OCI-LY7 (cell line): ENCODE measurements at regions not wholly inside any gene's neighbourhood (a gene's known extent, or its start where the extent isn't known, plus 50 kb on each side); places are given as distances from the start of the nearest gene placed in this dataset.

Experiments used
- BruUV-seq: library from RNA; stranded (reverse); fragments of 400-500 nt; replicated peaks from 2 replicates; lab custom pipeline; 2021; lab: Mats Ljungman, UMichigan
- CTCF ChIA-PET: fragments of 300-600 bp; sonication (Branson Sonifier 250); formaldehyde crosslinking; loops from one replicate; lab custom pipeline; 2022; ENCODE audit warnings: antibody characterized with exemption; ENCODE audit not compliant: unreplicated experiment; lab: Charles Lee
- POLR2A ChIA-PET: fragments of 300-600 bp; sonication (Branson Sonifier 250); formaldehyde crosslinking; loops from one replicate; lab custom pipeline; 2022; ENCODE audit warnings: antibody characterized with exemption; lab: Charles Lee
- DNase-seq: peaks from one replicate; pipeline ENCODE4 v3.0.0-alpha.2; 2015; ENCODE audit warnings: low spot score
- H2AFZ ChIP-seq: fragments of 200-600 bp; sonication (generic), shearing (Covaris generic); 2 replicates; pipeline ENCODE4 v1.6.1; 2014; ENCODE audit warnings: mild to moderate bottlenecking, antibody characterized with exemption, low read length, moderate library complexity
- H3K27ac ChIP-seq: fragments of 200-600 bp; sonication (generic); 2 replicates; pipeline ENCODE4 v1.5.1; 2014; ENCODE audit warnings: mixed run types, low read depth, mild to moderate bottlenecking, moderate library complexity, low read length, inconsistent platforms; ENCODE audit not compliant: poor library complexity, severe bottlenecking
- H3K36me3 ChIP-seq: fragments of 200-600 bp; sonication (generic); 2 replicates; pipeline ENCODE4 v1.6.1; 2014; ENCODE audit warnings: mild to moderate bottlenecking, antibody characterized with exemption, low read length, moderate library complexity, mixed read lengths; ENCODE audit not compliant: insufficient read depth
- H3K4me1 ChIP-seq: fragments of 200-600 bp; sonication (generic); 2 replicates; pipeline ENCODE4 v1.5.1; 2014; ENCODE audit warnings: mild to moderate bottlenecking, low read length; ENCODE audit not compliant: insufficient read depth, poor library complexity, severe bottlenecking
- H3K4me2 ChIP-seq: fragments of 200-600 bp; sonication (generic); 2 replicates; pipeline ENCODE4 v1.6.1; 2014; ENCODE audit warnings: mild to moderate bottlenecking, low read length
- H3K4me3 ChIP-seq: fragments of 200-600 bp; sonication (generic); 2 replicates; pipeline ENCODE4 v1.5.1; 2014; ENCODE audit warnings: mild to moderate bottlenecking, low read depth, low read length; ENCODE audit not compliant: poor library complexity, severe bottlenecking
- H3K79me2 ChIP-seq: fragments of 200-600 bp; sonication (generic); 2 replicates; pipeline ENCODE4 v1.6.1; 2016; ENCODE audit warnings: low read depth, mild to moderate bottlenecking, low read length, moderate library complexity, mixed read lengths; ENCODE audit not compliant: insufficient read depth
- H3K9me2 ChIP-seq: fragments of 200-600 bp; sonication (generic); 2 replicates; pipeline ENCODE4 v1.6.1; 2016; ENCODE audit warnings: mild to moderate bottlenecking, low read length, mixed read lengths; ENCODE audit not compliant: insufficient read depth
- H3K9me3 ChIP-seq: fragments of 200-600 bp; sonication (generic); 2 replicates; pipeline ENCODE4 v1.6.1; 2014; ENCODE audit warnings: mild to moderate bottlenecking, mixed run types, low read length, mixed read lengths
- H4K20me1 ChIP-seq: fragments of 200-600 bp; sonication (generic); 2 replicates; pipeline ENCODE4 v1.6.1; 2014; ENCODE audit warnings: mild to moderate bottlenecking, antibody characterized with exemption, low read length, moderate library complexity, mixed read lengths; ENCODE audit not compliant: insufficient read depth
- EZH2phosphoT487 ChIP-seq: fragments of 200-600 bp; sonication (generic); IDR thresholded peaks from 2 replicates; pipeline ENCODE4 v1.6.1; 2018; ENCODE audit warnings: low read depth, borderline replicate concordance, mild to moderate bottlenecking, mixed run types, antibody characterized with exemption, low read length, moderate library complexity, mixed read lengths
- intact Hi-C: fragments of 100-400 bp; cut with micrococcal nuclease; formaldehyde crosslinking; loops from one replicate; pipeline ENCODE4 v1.10.0; 2022; ENCODE audit not compliant: unreplicated experiment
- TF ChIP-seq, protein P1 (sequence below): fragments of 200-600 bp; sonication (generic); conservative IDR thresholded peaks from 2 replicates; pipeline ENCODE4 v1.5.1; 2014; ENCODE audit warnings: mild to moderate bottlenecking, antibody characterized with exemption, low read length, moderate library complexity, mixed read lengths

DNA sequence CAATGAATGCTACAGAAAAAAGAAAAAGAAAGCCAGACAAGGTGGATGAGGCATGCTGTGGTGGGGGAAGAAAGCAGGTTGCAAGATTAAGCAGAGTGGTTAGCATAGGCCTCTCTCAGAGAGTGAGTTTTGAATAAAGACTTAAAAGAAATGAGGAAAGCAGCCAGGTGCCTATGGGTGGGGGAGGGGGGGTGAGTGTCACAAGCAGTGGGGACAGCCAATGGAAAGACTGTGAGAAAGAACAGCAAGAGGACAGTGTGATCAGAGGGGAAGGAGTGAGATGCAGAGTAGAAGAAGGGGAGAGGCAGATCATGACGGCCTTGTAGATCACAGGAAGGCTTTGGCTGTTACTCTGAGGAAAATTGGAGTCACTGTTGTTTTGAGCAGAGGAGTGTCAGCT is 162.5 kb downstream of the SOX3 start:
- BruUV-seq = no TSS peak
- DNase-seq = no peak
- Histone ChIP-seq H3K4me1 (no peaks in the 10 kb centered on the region), H3K36me3 (no peaks in the 10 kb centered on the region), H2AFZ (no peak overlapping the region), H3K27ac (no peak overlapping the region), H3K4me3 (no peak overlapping the region), H3K9me2 (no peaks in the 10 kb centered on the region), H4K20me1 (no peaks in the 10 kb centered on the region), H3K9me3 (no peaks in the 10 kb centered on the region), H3K79me2 (no peaks in the 10 kb centered on the region), H3K4me2 (no peak overlapping the region)
- ChIA-PET POLR2A (no interaction called here), CTCF (no interaction called here)
- intact Hi-C loops = no loop called here
- TF ChIP-seq EZH2phosphoT487 = no peak
- TF ChIP-seq, protein P1, sequence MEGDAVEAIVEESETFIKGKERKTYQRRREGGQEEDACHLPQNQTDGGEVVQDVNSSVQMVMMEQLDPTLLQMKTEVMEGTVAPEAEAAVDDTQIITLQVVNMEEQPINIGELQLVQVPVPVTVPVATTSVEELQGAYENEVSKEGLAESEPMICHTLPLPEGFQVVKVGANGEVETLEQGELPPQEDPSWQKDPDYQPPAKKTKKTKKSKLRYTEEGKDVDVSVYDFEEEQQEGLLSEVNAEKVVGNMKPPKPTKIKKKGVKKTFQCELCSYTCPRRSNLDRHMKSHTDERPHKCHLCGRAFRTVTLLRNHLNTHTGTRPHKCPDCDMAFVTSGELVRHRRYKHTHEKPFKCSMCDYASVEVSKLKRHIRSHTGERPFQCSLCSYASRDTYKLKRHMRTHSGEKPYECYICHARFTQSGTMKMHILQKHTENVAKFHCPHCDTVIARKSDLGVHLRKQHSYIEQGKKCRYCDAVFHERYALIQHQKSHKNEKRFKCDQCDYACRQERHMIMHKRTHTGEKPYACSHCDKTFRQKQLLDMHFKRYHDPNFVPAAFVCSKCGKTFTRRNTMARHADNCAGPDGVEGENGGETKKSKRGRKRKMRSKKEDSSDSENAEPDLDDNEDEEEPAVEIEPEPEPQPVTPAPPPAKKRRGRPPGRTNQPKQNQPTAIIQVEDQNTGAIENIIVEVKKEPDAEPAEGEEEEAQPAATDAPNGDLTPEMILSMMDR = no peak

GRCh38 chrX:140337263-140337662 is 167.6 kb downstream of the SOX3 start:
- H3K79me2 ChIP-seq = no peaks in the 10 kb centered on the region
- no peaks in the 10 kb centered on the region for H3K9me3 ChIP-seq
- H3K9me2 ChIP-seq = no peaks in the 10 kb centered on the region
- no peak for TF ChIP-seq EZH2phosphoT487
- TF ChIP-seq, protein P1 = no peak
- ChIA-PET POLR2A (no interaction called here), CTCF (no interaction called here)
- no TSS peak for BruUV-seq
- no peak for DNase-seq
- H3K4me3 ChIP-seq = no peak overlapping the region
- no peak overlapping the region for H3K4me2 ChIP-seq
- H3K27ac ChIP-seq = no peak overlapping the region
- intact Hi-C loops = no loop called here
- no peaks in the 10 kb centered on the region for H3K4me1 ChIP-seq
- no peaks in the 10 kb centered on the region for H3K36me3 ChIP-seq
- no peak overlapping the region for H2AFZ ChIP-seq
- H4K20me1 ChIP-seq = no peaks in the 10 kb centered on the region

- POLR2A ChIA-PET = interaction anchor here (0.6 kb wide), 1 partner anchor 567 kb away, joined by 4 read pairs; no protein-coding TSS in a partner anchor
- intact Hi-C loops = no loop called here
- BruUV-seq = no TSS peak
These were observed 186.6 kb downstream of the SOX3 start for GRCh38 chrX:140318296-140318695.

More at GRCh38 chrX:140318296-140318695, 186.6 kb downstream of the SOX3 start:
- Histone ChIP-seq H3K4me2 (no peak overlapping the region), H3K4me3 (no peak overlapping the region), H3K9me2 (no peaks in the 10 kb centered on the region), H3K79me2 (no peaks in the 10 kb centered on the region), H2AFZ (no peak overlapping the region), H4K20me1 (no peaks in the 10 kb centered on the region), H3K9me3 (no peaks in the 10 kb centered on the region), H3K27ac (no peak overlapping the region), H3K36me3 (no peaks in the 10 kb centered on the region), H3K4me1 (no peaks in the 10 kb centered on the region)
- no peak for DNase-seq
- CTCF ChIA-PET = no interaction called here
- TF ChIP-seq, protein P1 = no peak
- TF ChIP-seq EZH2phosphoT487 = no peak
